ENCODE measurements at regions not wholly inside any gene's neighbourhood (a gene's known extent, or its start where the extent isn't known, plus 50 kb on each side); places are given as distances from the start of the nearest gene placed in this dataset.

DNA sequence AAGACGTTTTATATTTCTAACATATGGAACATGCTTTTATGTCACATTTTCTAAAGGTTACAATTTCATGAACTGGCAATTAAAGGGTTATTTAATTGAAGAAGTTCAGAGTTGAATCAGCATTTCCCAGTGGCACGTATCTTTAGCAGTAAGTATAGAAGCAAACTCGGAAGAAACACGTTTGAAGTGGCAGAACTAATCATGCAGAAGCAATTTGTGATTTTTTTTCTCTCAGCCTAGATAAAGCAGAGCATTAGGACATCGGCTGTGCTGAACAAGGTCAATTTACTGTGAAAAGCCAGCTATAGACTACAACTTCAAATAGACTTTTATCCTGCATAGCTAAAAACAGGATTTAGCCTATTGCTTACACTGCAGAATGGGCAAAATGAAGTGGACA, 104.7 kb downstream of the ISL1 start:
- H3K27me3 ChIP-seq, result no peaks in the 10 kb centered on the region

DNA sequence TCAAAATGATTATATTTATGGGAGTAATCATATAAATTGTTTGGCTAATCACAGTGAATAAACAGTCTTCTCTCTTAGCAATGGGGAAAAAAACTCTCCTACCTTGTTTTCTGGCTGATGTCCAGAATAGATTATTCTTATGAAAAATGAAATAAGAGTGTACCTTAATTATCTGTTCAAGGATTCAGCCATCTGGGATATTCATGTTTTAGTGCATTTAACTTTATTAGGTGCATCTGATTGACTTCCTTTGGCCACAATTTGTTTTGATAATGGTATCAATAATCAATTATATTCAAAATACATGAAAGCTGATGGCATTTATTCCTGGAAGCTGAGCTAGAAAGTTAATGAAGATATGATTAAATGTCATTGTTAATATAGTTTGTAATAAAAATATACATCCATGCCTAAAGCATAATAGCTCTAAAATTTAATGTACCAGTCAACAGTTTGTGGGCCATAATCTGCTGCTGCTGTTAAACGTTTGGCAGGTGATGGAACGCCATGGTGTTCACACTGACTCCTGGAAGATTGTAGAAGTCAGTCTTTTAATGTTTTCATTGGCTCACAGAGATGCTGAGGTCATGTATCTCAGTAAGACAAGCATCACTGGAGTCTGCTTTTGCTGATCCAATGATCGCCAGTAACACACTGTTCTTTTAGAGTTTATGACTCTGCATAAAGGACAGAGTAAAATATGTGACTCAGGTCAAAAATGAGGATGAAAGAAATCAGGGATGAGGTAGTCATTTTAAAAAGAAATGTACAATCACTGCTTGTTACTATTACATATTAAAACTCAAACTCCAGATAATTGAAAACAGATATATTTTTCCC, 105.8 kb downstream of the ISL1 start:
- 65 to 73% methylated on average over 1 to 3 of the region's 3 CpGs for WGBS, 2 donors (ENCODE audit: low coverage in 1 of 2)
- intact Hi-C loops (cut with DNase I; ENCODE audit: low total_unique reads) (no loop called here), in situ Hi-C loops (cut with MboI; ENCODE audit: low pct_ligation_motif_present in 1 of 4, low pct_unique_long_range_greater_than_20kb in 1 of 4, low sequenced_read_pairs in 3 of 4) (no loop called here)
- Histone ChIP-seq H3K4me3 (no peak overlapping the region), H3K9me3 (no peaks in the 10 kb centered on the region), H3K36me3 (no peaks in the 10 kb centered on the region), H3K27ac (no peak overlapping the region), H3K27me3 (no peaks in the 10 kb centered on the region), H3K4me1 (no peaks in the 10 kb centered on the region)
- no peak for DNase-seq
- no peak for TF ChIP-seq POLR2AphosphoS5 (IDR thresholded peaks at IDR 0.05)
- no peak for TF ChIP-seq EP300 (IDR thresholded peaks at IDR 0.05; ENCODE audit: low read depth)
- no peak for TF ChIP-seq POLR2A (IDR thresholded peaks at IDR 0.05)
- TF ChIP-seq, protein P1, sequence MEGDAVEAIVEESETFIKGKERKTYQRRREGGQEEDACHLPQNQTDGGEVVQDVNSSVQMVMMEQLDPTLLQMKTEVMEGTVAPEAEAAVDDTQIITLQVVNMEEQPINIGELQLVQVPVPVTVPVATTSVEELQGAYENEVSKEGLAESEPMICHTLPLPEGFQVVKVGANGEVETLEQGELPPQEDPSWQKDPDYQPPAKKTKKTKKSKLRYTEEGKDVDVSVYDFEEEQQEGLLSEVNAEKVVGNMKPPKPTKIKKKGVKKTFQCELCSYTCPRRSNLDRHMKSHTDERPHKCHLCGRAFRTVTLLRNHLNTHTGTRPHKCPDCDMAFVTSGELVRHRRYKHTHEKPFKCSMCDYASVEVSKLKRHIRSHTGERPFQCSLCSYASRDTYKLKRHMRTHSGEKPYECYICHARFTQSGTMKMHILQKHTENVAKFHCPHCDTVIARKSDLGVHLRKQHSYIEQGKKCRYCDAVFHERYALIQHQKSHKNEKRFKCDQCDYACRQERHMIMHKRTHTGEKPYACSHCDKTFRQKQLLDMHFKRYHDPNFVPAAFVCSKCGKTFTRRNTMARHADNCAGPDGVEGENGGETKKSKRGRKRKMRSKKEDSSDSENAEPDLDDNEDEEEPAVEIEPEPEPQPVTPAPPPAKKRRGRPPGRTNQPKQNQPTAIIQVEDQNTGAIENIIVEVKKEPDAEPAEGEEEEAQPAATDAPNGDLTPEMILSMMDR (IDR thresholded peaks at IDR 0.05), result no peak

More for the DNA sequence above, 104.7 kb downstream of the ISL1 start:
- intact Hi-C loops (cut with DNase I; ENCODE audit: low total_unique reads), result no loop called here
- Histone ChIP-seq H3K4me3 (no peak overlapping the region), H3K4me1 (no peaks in the 10 kb centered on the region), H3K9me3 (no peaks in the 10 kb centered on the region), H3K27ac (no peak overlapping the region), H3K36me3 (no peaks in the 10 kb centered on the region)
- in situ Hi-C loops (cut with MboI; ENCODE audit: low pct_ligation_motif_present in 1 of 4, low pct_unique_long_range_greater_than_20kb in 1 of 4, low sequenced_read_pairs in 3 of 4), result no loop called here
- 19 to 24% methylated on average over 5 of the region's 5 CpGs for WGBS, 2 donors (ENCODE audit: low coverage in 1 of 2)
- TF ChIP-seq, protein P1 (IDR thresholded peaks at IDR 0.05), result no peak
- TF ChIP-seq EP300 (IDR thresholded peaks at IDR 0.05; ENCODE audit: low read depth) (no peak), POLR2AphosphoS5 (IDR thresholded peaks at IDR 0.05) (no peak), POLR2A (IDR thresholded peaks at IDR 0.05) (no peak)
- DNase-seq, result no peak

DNA sequence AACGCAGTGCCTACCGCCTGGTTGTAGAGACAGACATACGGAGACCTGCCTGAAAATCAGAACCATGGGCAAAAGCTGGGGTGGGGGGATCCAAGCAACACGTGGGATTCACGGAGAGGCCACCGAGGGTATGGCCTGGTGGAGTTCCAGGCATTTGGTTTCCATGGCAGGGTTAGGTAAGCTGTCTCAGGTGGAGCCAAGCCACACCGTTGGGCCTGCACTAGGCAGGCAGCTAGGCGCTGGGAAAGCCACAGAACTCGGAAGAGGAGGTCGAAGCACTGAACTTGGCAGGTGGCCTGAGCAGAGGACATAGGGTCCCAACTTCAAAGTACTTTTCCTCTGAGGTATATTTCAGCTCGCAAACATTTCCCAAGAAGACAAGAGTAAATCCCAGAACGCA, 111.6 kb downstream of the ISL1 start:
- no peaks in the 10 kb centered on the region for H3K4me1 ChIP-seq
- 90 to 92% methylated on average over 5 to 12 of the region's 12 CpGs for WGBS, 2 donors (ENCODE audit: low coverage in 1 of 2)
- in situ Hi-C loops (cut with MboI; ENCODE audit: low pct_ligation_motif_present in 1 of 4, low pct_unique_long_range_greater_than_20kb in 1 of 4, low sequenced_read_pairs in 3 of 4), result no loop called here
- no peaks in the 10 kb centered on the region for H3K9me3 ChIP-seq
- no peaks in the 10 kb centered on the region for H3K27me3 ChIP-seq
- no peak overlapping the region for H3K27ac ChIP-seq
- no peak for DNase-seq
- H3K36me3 ChIP-seq, result no peaks in the 10 kb centered on the region
- no peak for TF ChIP-seq POLR2A (IDR thresholded peaks at IDR 0.05)
- TF ChIP-seq EP300 (IDR thresholded peaks at IDR 0.05; ENCODE audit: low read depth), result no peak
- no peak for TF ChIP-seq POLR2AphosphoS5 (IDR thresholded peaks at IDR 0.05)
- TF ChIP-seq, protein P1 (IDR thresholded peaks at IDR 0.05), result no peak
- no peak overlapping the region for H3K4me3 ChIP-seq
- intact Hi-C loops (cut with DNase I; ENCODE audit: low total_unique reads), result loop anchor here (5.0 kb wide), 1 partner anchor 238 kb away; no protein-coding TSS in a partner anchor

DNA sequence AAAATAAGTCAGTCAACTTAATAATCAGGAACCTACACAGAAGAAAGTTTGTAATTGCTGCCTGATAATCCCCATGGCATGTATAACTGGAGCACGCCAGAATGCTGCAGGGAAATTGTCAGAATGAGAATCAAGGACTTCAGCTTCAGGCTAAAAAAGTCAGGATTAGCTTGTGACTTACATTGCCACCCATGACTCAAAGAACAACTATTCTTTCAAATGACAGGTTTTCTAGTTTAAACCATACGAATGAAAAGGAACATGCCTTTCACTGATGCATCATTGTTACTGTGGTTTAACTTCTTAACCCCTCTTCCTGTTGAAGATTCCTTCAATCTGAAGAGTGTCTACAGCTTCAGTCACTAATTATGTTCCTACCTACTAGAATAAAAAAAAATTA, 112.4 kb downstream of the ISL1 start:
- in situ Hi-C loops (cut with MboI; ENCODE audit: low pct_ligation_motif_present in 1 of 4, low pct_unique_long_range_greater_than_20kb in 1 of 4, low sequenced_read_pairs in 3 of 4) (no loop called here), intact Hi-C loops (cut with DNase I; ENCODE audit: low total_unique reads) (loop anchor here (5.0 kb wide), 1 partner anchor 238 kb away; no protein-coding TSS in a partner anchor)
- Histone ChIP-seq H3K27me3 (no peaks in the 10 kb centered on the region), H3K27ac (no peak overlapping the region), H3K36me3 (no peaks in the 10 kb centered on the region), H3K4me3 (no peak overlapping the region), H3K4me1 (no peaks in the 10 kb centered on the region), H3K9me3 (no peaks in the 10 kb centered on the region)
- TF ChIP-seq POLR2A (IDR thresholded peaks at IDR 0.05), result no peak
- TF ChIP-seq POLR2AphosphoS5 (IDR thresholded peaks at IDR 0.05), result no peak
- TF ChIP-seq, protein P1 (IDR thresholded peaks at IDR 0.05), result no peak
- no peak for TF ChIP-seq EP300 (IDR thresholded peaks at IDR 0.05; ENCODE audit: low read depth)
- WGBS, 2 donors (ENCODE audit: low coverage in 1 of 2), result 49 to 67% methylated on average over 2 of the region's 2 CpGs
- DNase-seq, result no peak
